OCI-LY3 (cell line): ENCODE measurements at regions not wholly inside any gene's neighbourhood (a gene's known extent, or its start where the extent isn't known, plus 50 kb on each side); places are given as distances from the start of the nearest gene placed in this dataset.

Experiments
- EZH2phosphoT487 ChIP-seq: fragments of 200-600 bp; shearing (Covaris generic); IDR thresholded peaks from 2 replicates; pipeline ENCODE4 v1.6.1; 2018; ENCODE audit warnings: antibody characterized with exemption, mixed run types, low read depth
- TF ChIP-seq, protein P1 (sequence below): fragments of 200-600, 300-600 bp; sonication (generic); IDR thresholded peaks from 2 replicates; pipeline ENCODE4 v1.5.1; 2014; ENCODE audit warnings: antibody characterized with exemption, low read length, low read depth

DNA sequence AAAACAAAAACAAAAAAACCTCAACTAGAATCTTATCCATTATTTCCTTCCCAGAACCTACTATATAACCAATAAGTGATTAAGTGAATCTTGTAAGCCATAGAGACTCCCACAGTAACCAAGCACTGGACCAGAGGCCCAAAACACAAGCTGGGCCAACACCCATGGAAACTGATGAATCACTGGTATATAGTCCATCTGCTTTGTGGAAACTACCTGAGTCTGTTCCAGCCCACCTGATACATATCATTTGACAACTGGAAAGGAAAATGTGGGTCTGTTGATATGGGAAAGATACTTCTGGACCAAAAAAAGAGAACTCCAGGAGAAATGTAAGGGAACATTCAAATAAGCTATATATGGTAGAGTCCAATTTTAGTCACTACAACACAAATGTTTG lies 252.8 kb downstream of the MREG start:
- TF ChIP-seq, protein P1, sequence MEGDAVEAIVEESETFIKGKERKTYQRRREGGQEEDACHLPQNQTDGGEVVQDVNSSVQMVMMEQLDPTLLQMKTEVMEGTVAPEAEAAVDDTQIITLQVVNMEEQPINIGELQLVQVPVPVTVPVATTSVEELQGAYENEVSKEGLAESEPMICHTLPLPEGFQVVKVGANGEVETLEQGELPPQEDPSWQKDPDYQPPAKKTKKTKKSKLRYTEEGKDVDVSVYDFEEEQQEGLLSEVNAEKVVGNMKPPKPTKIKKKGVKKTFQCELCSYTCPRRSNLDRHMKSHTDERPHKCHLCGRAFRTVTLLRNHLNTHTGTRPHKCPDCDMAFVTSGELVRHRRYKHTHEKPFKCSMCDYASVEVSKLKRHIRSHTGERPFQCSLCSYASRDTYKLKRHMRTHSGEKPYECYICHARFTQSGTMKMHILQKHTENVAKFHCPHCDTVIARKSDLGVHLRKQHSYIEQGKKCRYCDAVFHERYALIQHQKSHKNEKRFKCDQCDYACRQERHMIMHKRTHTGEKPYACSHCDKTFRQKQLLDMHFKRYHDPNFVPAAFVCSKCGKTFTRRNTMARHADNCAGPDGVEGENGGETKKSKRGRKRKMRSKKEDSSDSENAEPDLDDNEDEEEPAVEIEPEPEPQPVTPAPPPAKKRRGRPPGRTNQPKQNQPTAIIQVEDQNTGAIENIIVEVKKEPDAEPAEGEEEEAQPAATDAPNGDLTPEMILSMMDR: no peak
- no peak for TF ChIP-seq EZH2phosphoT487
